RPMI7951 (cell line): ENCODE measurements at regions not wholly inside any gene's neighbourhood (a gene's known extent, or its start where the extent isn't known, plus 50 kb on each side); places are given as distances from the start of the nearest gene placed in this dataset.
"Not testable (repeated sequence)": the region's sequence is repeated elsewhere in the genome, so short reads cannot be mapped to it uniquely, and the experiment has no call there.

Experiments
- DNase-seq: peaks from one replicate; pipeline ENCODE4 v3.0.0-alpha.2; 2012; ENCODE audit warnings: low read depth

GRCh38 chr4:114287079-114287696, 307.7 kb upstream of the ARSJ start:
- no peak for DNase-seq

- DNase-seq = no peak
Measured at GRCh38 chr4:114296126-114296525, 302.5 kb upstream of the UGT8 start.

GRCh38 chr4:114302472-114302871, 296.1 kb upstream of the UGT8 start:
- peak; percentile 1 for DNase-seq

- no peak for DNase-seq
Measured at GRCh38 chr4:114304046-114304445, 294.6 kb upstream of the UGT8 start.

- DNase-seq = no peak
Measured at GRCh38 chr4:114304567-114304966, 294.0 kb upstream of the UGT8 start.

- DNase-seq = no peak
Measured at GRCh38 chr4:114306946-114307345, 291.7 kb upstream of the UGT8 start.

GRCh38 chr4:114310296-114310925, 288.2 kb upstream of the UGT8 start:
- DNase-seq = no peak

- DNase-seq = no peak
Measured at GRCh38 chr4:114311787-114312186, 286.8 kb upstream of the UGT8 start.

- no peak for DNase-seq
Measured at GRCh38 chr4:114312338-114312737, 286.3 kb upstream of the UGT8 start.

GRCh38 chr4:114316789-114317188, 281.8 kb upstream of the UGT8 start:
- DNase-seq = no peak

GRCh38 chr4:114317564-114317963, 281.0 kb upstream of the UGT8 start:
- DNase-seq = no peak

GRCh38 chr4:114318309-114318708, 280.3 kb upstream of the UGT8 start:
- no peak for DNase-seq

- peak; percentile 23 for DNase-seq
Measured at GRCh38 chr4:114320126-114320525, 278.5 kb upstream of the UGT8 start.

- no peak for DNase-seq
Measured at GRCh38 chr4:114321366-114321765, 277.2 kb upstream of the UGT8 start.

- no peak for DNase-seq
Measured at GRCh38 chr4:114323841-114324240, 274.8 kb upstream of the UGT8 start.

- DNase-seq = no peak
Measured at GRCh38 chr4:114326358-114326757, 272.2 kb upstream of the UGT8 start.

- no peak for DNase-seq
Measured at GRCh38 chr4:114332119-114332518, 266.5 kb upstream of the UGT8 start.

GRCh38 chr4:114334363-114334762, 264.2 kb upstream of the UGT8 start:
- DNase-seq = not testable (repeated sequence)

GRCh38 chr4:114334884-114335330, 263.7 kb upstream of the UGT8 start:
- DNase-seq = no peak

GRCh38 chr4:114335339-114335738, 263.3 kb upstream of the UGT8 start:
- DNase-seq = no peak

- DNase-seq = no peak
Measured at GRCh38 chr4:114343015-114343414, 255.6 kb upstream of the UGT8 start.

GRCh38 chr4:114349543-114350175, 248.9 kb upstream of the UGT8 start:
- DNase-seq = peak; percentile 5

GRCh38 chr4:114358901-114359300, 239.7 kb upstream of the UGT8 start:
- no peak for DNase-seq
